ENCODE measurements at regions not wholly inside any gene's neighbourhood (a gene's known extent, or its start where the extent isn't known, plus 50 kb on each side); places are given as distances from the start of the nearest gene placed in this dataset.
"Not testable (repeated sequence)": the region's sequence is repeated elsewhere in the genome, so short reads cannot be mapped to it uniquely, and the experiment has no call there.

DNA sequence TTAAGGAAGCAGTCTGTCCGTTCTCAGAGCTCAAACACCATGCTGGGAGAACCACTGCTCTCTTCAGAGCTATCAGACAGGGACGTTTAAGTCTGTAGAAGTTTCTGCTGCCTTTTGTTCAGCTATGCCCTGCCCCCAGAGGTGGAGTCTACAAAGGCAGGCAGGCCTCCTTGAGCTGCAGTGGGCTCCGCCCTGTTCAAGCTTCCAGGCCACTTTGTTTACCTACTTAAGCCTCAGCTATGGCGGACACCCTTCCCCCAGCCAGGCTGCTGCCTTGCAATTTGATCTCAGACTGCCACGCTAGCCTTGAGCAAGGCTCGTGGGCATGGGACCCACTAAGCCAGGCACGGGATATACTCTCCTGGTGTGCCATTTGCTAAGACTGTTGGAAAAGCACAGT lies 180.7 kb upstream of the TMEM196 start:
- 94% methylated on average over 7 of the region's 7 CpGs; no CpG with 5 or more reads in 1 of the 2 experiments for WGBS, 2 experiments (ENCODE audit: extremely low coverage in 1 of 2, insufficient coverage in 1 of 2, insufficient read length in 1 of 2, insufficient replicate concordance in 2 of 2, low coverage in 1 of 2, low lambda C conversion rate in 2 of 2, missing lambda C conversion rate in 1 of 2)
- H2BK5ac ChIP-seq (ENCODE audit: low read depth, low read length); H2BK12ac ChIP-seq (ENCODE audit: low read depth, low read length); H2BK20ac ChIP-seq (ENCODE audit: low read length); H2AFZ ChIP-seq (ENCODE audit: low read length); H3K23me2 ChIP-seq (ENCODE audit: low read depth, low read length); H3K4ac ChIP-seq (replicated peaks; ENCODE audit: insufficient read length, low read depth, low read length); H3K9ac ChIP-seq (replicated peaks in 1 of 4; ENCODE audit: extremely low read depth in 1 of 4, low read depth in 3 of 4, low read length in 3 of 4); H4K20me1 ChIP-seq (replicated peaks in 1 of 2; ENCODE audit: control insufficient read depth in 1 of 2, insufficient read depth in 2 of 2, low read length in 2 of 2); H3K4me2 ChIP-seq (ENCODE audit: insufficient read depth in 1 of 2, low read depth in 2 of 2, low read length in 2 of 2); FAIRE-seq; H3K79me2 ChIP-seq (ENCODE audit: control insufficient read depth in 1 of 2, insufficient read depth in 2 of 2, low read length in 2 of 2); H4K5ac ChIP-seq (ENCODE audit: insufficient read length, low read depth, low read length); H3K79me1 ChIP-seq (ENCODE audit: low read depth, low read length); H3K14ac ChIP-seq (ENCODE audit: insufficient read length); H3K4me1 ChIP-seq (replicated peaks in 1 of 4; ENCODE audit: control insufficient read depth in 3 of 4, insufficient read depth in 4 of 4, low read length in 3 of 4); H4K91ac ChIP-seq (replicated peaks; ENCODE audit: insufficient read length, low read length); H2BK120ac ChIP-seq (replicated peaks; ENCODE audit: low read depth, low read length); H3K23ac ChIP-seq (ENCODE audit: insufficient read length); H3K4me3 ChIP-seq (ENCODE audit: extremely low read depth in 1 of 4, insufficient read depth in 2 of 4, low read depth in 3 of 4, low read length in 4 of 4); DNase-seq (ENCODE audit: low read depth in 1 of 2, low spot score in 2 of 2); H3K18ac ChIP-seq (ENCODE audit: extremely low read depth, low read length); H3K56ac ChIP-seq (replicated peaks; ENCODE audit: insufficient read length, low read depth, low read length); H2BK15ac ChIP-seq (ENCODE audit: low read length); H2AK5ac ChIP-seq (ENCODE audit: low read depth, low read length); H3K27me3 ChIP-seq (replicated peaks in 1 of 4; ENCODE audit: control insufficient read depth in 3 of 4, extremely low read depth in 1 of 4, insufficient read depth in 3 of 4, low read length in 3 of 4); POLR2A ChIA-PET (ENCODE audit: partially characterized antibody); H3K27ac ChIP-seq (ENCODE audit: low read depth, low read length); H4K8ac ChIP-seq (ENCODE audit: extremely low read depth, insufficient read depth, low read length): not testable (repeated sequence)
- Histone ChIP-seq H3K9me3 (ENCODE audit: insufficient read depth in 2 of 2, low read depth in 1 of 2, low read length in 1 of 2) (peaks cover 25 to 31% of the 10 kb centered on the region in 2 experiments), H3K36me3 (ENCODE audit: control insufficient read depth in 2 of 4, insufficient read depth in 4 of 4, low read length in 3 of 4) (peaks cover 7 to 56% (median 35%) of the 10 kb centered on the region in 4 experiments; a peak in 7 of 8 replicates)
- CTCF ChIA-PET (ENCODE audit: partially characterized antibody): interaction anchor here (0.6 kb wide), 1 partner anchor 517 kb away, joined by 3 read pairs; no protein-coding TSS in a partner anchor

DNA sequence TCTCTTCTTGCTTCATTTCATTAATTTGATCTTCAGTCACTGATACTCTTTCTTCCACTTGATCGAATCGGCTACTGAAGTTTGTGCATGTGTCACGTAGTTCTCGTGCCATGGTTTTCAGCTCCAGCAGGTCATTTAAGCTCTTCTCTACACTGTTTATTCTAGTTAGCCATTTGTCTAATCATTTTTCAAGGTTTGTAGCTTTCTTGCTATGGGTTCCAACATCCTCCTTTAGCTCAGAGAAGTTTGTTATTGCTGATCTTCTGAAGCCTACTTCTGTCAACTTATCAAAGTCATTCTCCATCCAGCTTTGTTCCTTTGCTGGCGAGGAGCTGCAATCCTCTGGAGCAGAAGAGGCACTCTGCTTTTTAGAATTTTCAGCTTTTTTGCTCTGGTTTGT lies 180.0 kb upstream of the TMEM196 start:
- H3K79me1 ChIP-seq (ENCODE audit: low read depth, low read length); H3K79me2 ChIP-seq (ENCODE audit: control insufficient read depth in 1 of 2, insufficient read depth in 2 of 2, low read length in 2 of 2); H3K27ac ChIP-seq (ENCODE audit: low read depth, low read length); POLR2A ChIA-PET (ENCODE audit: partially characterized antibody); H2BK15ac ChIP-seq (ENCODE audit: low read length); H2BK20ac ChIP-seq (ENCODE audit: low read length); H3K4me1 ChIP-seq (replicated peaks in 1 of 4; ENCODE audit: control insufficient read depth in 3 of 4, insufficient read depth in 4 of 4, low read length in 3 of 4); H4K5ac ChIP-seq (ENCODE audit: insufficient read length, low read depth, low read length); H2AFZ ChIP-seq (ENCODE audit: low read length); H3K23ac ChIP-seq (ENCODE audit: insufficient read length); H4K91ac ChIP-seq (replicated peaks; ENCODE audit: insufficient read length, low read length); H2BK120ac ChIP-seq (replicated peaks; ENCODE audit: low read depth, low read length); H3K18ac ChIP-seq (ENCODE audit: extremely low read depth, low read length); H4K8ac ChIP-seq (ENCODE audit: extremely low read depth, insufficient read depth, low read length); H4K20me1 ChIP-seq (replicated peaks in 1 of 2; ENCODE audit: control insufficient read depth in 1 of 2, insufficient read depth in 2 of 2, low read length in 2 of 2); H3K23me2 ChIP-seq (ENCODE audit: low read depth, low read length); H3K4me2 ChIP-seq (ENCODE audit: insufficient read depth in 1 of 2, low read depth in 2 of 2, low read length in 2 of 2); H3K14ac ChIP-seq (ENCODE audit: insufficient read length); H3K56ac ChIP-seq (replicated peaks; ENCODE audit: insufficient read length, low read depth, low read length); H2AK5ac ChIP-seq (ENCODE audit: low read depth, low read length); H3K27me3 ChIP-seq (replicated peaks in 1 of 4; ENCODE audit: control insufficient read depth in 3 of 4, extremely low read depth in 1 of 4, insufficient read depth in 3 of 4, low read length in 3 of 4); H3K4me3 ChIP-seq (ENCODE audit: extremely low read depth in 1 of 4, insufficient read depth in 2 of 4, low read depth in 3 of 4, low read length in 4 of 4); H2BK12ac ChIP-seq (ENCODE audit: low read depth, low read length); H2BK5ac ChIP-seq (ENCODE audit: low read depth, low read length); DNase-seq (ENCODE audit: low read depth in 1 of 2, low spot score in 2 of 2); H3K9ac ChIP-seq (replicated peaks in 1 of 4; ENCODE audit: extremely low read depth in 1 of 4, low read depth in 3 of 4, low read length in 3 of 4); H3K4ac ChIP-seq (replicated peaks; ENCODE audit: insufficient read length, low read depth, low read length); FAIRE-seq: not testable (repeated sequence)
- CTCF ChIA-PET (ENCODE audit: partially characterized antibody): interaction anchor here (0.6 kb wide), 1 partner anchor 518 kb away, joined by 3 read pairs; no protein-coding TSS in a partner anchor
- H3K36me3 ChIP-seq (ENCODE audit: control insufficient read depth in 2 of 4, insufficient read depth in 4 of 4, low read length in 3 of 4): peaks cover 7 to 51% (median 30%) of the 10 kb centered on the region in 4 experiments; a peak in 7 of 8 replicates
- H3K9me3 ChIP-seq (ENCODE audit: insufficient read depth in 2 of 2, low read depth in 1 of 2, low read length in 1 of 2): peaks cover 27 to 31% of the 10 kb centered on the region in 2 experiments
- WGBS, 2 experiments (ENCODE audit: extremely low coverage in 1 of 2, insufficient coverage in 1 of 2, insufficient read length in 1 of 2, insufficient replicate concordance in 2 of 2, low coverage in 1 of 2, low lambda C conversion rate in 2 of 2, missing lambda C conversion rate in 1 of 2): 100% methylated on average over 5 of the region's 5 CpGs; no CpG with 5 or more reads in 1 of the 2 experiments

All from H1 (cell line).